GM12865 (cell line): ENCODE measurements at regions not wholly inside any gene's neighbourhood (a gene's known extent, or its start where the extent isn't known, plus 50 kb on each side); places are given as distances from the start of the nearest gene placed in this dataset.
A peak's percentile ranks its signal among the peaks of the same experiment; 100 is the strongest.

Experiments
- DNase-seq: peaks from one replicate; pipeline ENCODE4 v3.0.0; 2010; ENCODE audit warnings: low read depth
- H3K4me3 ChIP-seq: 2 replicates; pipeline ENCODE4 v1.5.1; 2011; ENCODE audit warnings: mild to moderate bottlenecking, low read depth, low read length, control low read depth
- CTCF ChIP-seq: IDR thresholded peaks from 2 replicates; pipeline ENCODE4 v1.5.1; 2011; ENCODE audit warnings: low read length, control low read depth, low read depth, inconsistent platforms; ENCODE audit not compliant: insufficient read depth; ENCODE audit errors: missing control alignments

GRCh38 chr2:121992700-121993099, 237.2 kb downstream of the TSN start:
- no peak for DNase-seq
- no peak overlapping the region for H3K4me3 ChIP-seq
- TF ChIP-seq CTCF: no peak

GRCh38 chr2:121993682-121994081, 238.2 kb downstream of the TSN start:
- no peak for TF ChIP-seq CTCF
- no peak for DNase-seq
- no peak overlapping the region for H3K4me3 ChIP-seq

- no peak overlapping the region for H3K4me3 ChIP-seq
- peak; percentile 48 for DNase-seq
- TF ChIP-seq CTCF: no peak
These were observed 239.1 kb downstream of the TSN start for GRCh38 chr2:121994238-121995206.

GRCh38 chr2:121998751-121999150, 243.3 kb downstream of the TSN start:
- no peak for TF ChIP-seq CTCF
- no peak for DNase-seq
- H3K4me3 ChIP-seq: no peak overlapping the region

- no peak for DNase-seq
- TF ChIP-seq CTCF: no peak
- no peak overlapping the region for H3K4me3 ChIP-seq
These were observed 243.8 kb downstream of the TSN start for GRCh38 chr2:121999264-121999663.

GRCh38 chr2:122000556-122001340, 245.3 kb downstream of the TSN start:
- H3K4me3 ChIP-seq: no peak overlapping the region
- DNase-seq: no peak
- TF ChIP-seq CTCF: no peak
